ENCODE measurements at regions not wholly inside any gene's neighbourhood (a gene's known extent, or its start where the extent isn't known, plus 50 kb on each side); places are given as distances from the start of the nearest gene placed in this dataset.
A peak's percentile ranks its signal among the peaks of the same experiment; 100 is the strongest.
"Not testable (repeated sequence)": the region's sequence is repeated elsewhere in the genome, so short reads cannot be mapped to it uniquely, and the experiment has no call there.

DNA sequence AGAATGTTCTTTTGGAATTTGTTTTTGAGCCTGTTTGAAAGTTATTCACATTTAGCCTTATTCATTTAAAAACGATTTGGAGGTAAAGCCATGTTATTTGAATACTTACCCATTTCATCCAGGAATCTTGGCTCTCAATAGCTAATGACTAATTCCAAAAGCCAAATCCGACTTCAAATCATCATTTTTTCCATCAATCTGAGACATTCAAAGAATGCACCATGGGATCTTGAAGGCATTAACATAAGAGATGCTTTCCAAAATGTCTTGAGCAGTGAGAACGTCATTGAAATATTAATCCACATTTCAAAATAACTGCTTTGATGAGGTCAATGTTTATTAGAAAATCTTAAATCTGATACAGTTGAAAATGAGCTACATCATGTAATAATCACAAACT lies 617.0 kb upstream of the RORB start:
- in situ Hi-C loops (cut with MboI; ENCODE audit: low pct_unique_long_range_greater_than_20kb, low sequenced_read_pairs): no loop called here
- DNase-seq: no peak

DNA sequence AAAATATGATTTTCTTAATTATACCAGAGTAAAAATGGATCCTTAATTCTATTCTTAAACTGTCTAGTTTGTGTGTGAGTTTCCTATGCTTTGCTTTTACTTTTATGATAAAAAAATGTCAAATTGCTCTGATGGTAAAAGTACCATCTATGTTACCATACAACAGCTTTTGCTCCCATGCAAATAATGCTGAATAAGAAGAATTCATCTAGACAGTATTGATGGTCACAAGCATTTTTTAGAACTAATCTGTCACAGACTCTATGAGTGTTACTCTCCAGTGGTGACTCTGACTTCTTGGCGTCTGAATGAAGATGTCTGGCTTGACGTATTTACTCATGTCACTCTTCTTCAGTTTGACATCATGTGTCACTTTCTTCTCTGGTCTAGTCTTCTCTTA lies 608.1 kb upstream of the RORB start:
- DNase-seq: no peak
- in situ Hi-C loops (cut with MboI; ENCODE audit: low pct_unique_long_range_greater_than_20kb, low sequenced_read_pairs): no loop called here

DNA sequence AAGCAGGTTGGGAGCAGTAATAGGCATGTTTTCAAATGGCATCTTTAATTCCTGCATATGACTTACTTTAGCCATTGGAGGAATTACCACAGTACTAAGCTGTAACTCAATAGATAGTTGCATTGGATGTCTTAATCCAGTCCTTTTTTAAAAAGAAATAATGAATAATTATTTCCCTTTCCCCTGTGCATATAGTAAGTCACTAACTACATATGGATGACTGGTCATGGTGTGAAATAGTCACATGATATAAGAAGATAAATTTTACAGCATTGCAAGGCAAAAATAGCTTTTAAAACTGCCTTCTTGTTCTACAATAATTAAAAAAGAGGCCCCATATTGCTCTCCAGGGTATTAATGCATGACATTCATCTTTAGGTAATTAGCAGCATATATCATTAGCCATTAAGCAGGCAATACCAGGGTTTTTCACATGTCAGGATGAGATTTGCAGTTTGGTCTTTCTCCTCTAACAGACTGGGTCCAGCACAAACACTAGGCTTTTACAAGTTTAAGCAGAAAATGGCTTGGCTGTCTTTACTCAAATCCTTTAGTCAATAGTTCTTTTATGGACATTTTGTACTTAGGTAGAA lies 606.4 kb upstream of the RORB start:
- in situ Hi-C loops (cut with MboI; ENCODE audit: low pct_unique_long_range_greater_than_20kb, low sequenced_read_pairs): no loop called here

DNA sequence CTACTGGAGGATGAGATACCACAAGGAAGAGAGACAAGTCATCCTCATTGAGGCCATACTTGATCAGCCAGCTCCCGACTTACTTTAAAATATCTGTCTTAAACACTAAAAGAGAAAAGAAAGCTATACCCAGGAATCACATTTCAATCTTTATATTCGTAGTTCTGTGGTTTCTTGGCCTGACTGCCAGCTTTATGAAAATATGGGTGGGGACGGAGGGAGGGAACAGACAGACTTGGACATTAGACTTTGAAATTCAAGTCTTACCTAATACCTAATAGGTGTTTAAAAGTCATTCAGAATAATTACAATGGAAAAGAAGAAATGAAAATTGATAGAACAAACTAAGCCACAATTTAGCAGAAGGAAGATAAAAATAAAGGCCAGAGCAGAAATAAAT lies 604.8 kb upstream of the RORB start:
- in situ Hi-C loops (cut with MboI; ENCODE audit: low pct_unique_long_range_greater_than_20kb, low sequenced_read_pairs): no loop called here
- DNase-seq: no peak

More for the DNA sequence above, 606.4 kb upstream of the RORB start:
- no peak for DNase-seq

DNA sequence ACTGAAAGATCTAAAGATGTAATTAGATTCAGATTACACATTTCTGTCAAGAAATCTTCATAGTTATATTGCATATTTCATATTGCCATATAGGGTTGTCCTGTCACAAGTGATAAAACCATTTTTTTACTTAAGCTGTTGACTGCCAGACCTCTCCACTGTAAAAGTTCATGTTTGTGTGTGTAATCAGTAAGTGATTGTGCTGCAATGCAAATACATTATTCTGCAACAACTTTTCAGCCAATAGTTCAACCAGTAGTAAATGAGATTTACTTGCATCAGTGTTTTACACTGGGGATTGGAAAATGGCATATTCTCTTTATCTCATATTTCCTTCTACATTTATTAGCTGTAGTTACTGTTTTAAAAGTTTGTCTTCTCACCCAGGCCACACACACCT lies 603.9 kb upstream of the RORB start:
- in situ Hi-C loops (cut with MboI; ENCODE audit: low pct_unique_long_range_greater_than_20kb, low sequenced_read_pairs): no loop called here
- DNase-seq: no peak

DNA sequence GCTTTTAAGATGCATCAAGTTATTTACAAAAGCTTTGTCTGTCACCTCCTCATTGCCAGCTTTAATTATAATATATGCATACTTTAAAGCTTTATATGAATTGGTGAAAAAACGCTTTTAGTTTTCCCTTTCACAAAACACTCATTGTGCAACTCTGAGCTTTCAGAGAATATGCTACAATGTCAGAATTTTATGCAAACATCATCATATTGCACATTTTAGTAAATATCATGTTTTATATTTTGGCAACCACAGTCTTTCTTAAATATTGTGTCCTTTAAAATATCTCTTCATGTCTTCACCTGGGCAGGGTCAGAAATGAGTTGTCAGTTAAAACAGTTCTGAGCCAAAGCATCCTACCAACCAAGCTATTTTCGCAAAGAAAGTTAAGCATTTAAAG lies 601.1 kb upstream of the RORB start:
- in situ Hi-C loops (cut with MboI; ENCODE audit: low pct_unique_long_range_greater_than_20kb, low sequenced_read_pairs): no loop called here

DNA sequence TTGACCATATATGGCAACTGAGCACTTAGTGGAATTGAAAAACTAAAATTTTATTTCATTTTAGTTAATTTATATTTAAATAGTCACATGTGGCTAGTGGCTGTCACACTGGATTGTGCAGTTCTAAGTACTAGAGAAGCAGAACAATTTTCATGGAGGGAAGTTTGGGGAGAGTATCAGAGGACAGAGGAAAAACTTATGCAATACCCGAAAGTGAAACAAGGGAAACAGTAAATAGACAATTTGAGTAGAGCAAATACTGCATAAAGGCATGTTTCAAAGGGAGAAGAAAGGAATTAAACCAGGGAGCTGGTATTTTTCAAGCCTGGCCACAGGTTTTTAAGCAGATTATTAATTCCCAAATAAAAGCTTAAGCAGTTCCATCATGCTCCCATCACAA lies 590.5 kb upstream of the RORB start:
- in situ Hi-C loops (cut with MboI; ENCODE audit: low pct_unique_long_range_greater_than_20kb, low sequenced_read_pairs): no loop called here
- DNase-seq: no peak

More for the DNA sequence above, 601.1 kb upstream of the RORB start:
- DNase-seq: no peak

GRCh38 chr9:73911804-73912203 lies 585.3 kb upstream of the RORB start:
- in situ Hi-C loops (cut with MboI; ENCODE audit: low pct_unique_long_range_greater_than_20kb, low sequenced_read_pairs): no loop called here
- DNase-seq: no peak

DNA sequence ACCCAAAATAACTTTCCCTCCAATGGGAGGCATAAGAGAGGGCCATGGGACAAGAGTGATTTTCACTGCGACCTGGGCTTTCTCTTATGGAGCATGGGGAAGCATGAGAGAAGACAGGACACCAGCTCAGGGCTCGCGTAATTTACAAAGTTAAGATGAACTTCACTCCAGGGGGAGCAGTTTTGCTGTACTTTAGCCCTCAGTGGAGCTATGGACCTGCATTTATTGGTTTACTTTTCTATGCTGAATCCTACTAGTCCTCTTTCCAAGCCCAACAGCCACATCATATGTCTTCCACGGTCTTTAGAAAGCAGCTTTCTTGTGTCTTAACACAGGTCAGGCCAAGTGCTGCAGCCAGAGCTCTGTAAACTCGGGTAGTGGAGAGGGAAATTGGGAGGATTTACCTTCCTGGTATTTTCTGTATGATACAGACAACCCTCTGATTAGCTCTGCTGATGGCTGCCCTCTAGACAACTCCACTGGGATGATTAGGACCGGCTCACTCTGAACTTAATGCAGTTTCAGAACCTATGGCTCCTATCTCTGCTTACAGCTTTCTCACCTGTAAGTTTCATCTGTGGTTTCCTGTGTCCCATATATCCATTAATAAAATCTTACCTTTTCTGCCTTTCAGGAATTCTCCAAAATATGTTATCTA lies 581.0 kb upstream of the RORB start:
- peak; percentile 3 for DNase-seq
- in situ Hi-C loops (cut with MboI; ENCODE audit: low pct_unique_long_range_greater_than_20kb, low sequenced_read_pairs): no loop called here

DNA sequence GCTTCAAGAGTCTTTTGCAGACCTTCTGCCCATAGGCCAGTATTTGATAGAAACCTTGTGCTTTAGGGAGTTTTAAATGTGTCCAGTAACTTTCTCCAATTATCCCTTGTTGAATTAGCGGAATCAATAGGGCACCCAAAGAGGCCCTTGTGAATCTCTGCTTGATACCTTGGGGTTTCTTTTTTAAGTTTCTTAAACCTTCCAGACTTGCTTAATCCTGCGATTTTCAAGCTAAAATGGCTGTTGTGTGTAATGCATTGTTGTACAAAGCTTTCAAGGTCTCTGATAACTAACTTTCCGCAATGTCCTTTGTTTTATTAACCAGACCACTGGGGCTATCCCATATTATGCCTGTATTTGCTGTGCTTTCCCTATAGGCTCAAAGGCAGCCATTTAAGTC lies 577.4 kb upstream of the RORB start:
- in situ Hi-C loops (cut with MboI; ENCODE audit: low pct_unique_long_range_greater_than_20kb, low sequenced_read_pairs): no loop called here
- no peak for DNase-seq

GRCh38 chr9:73923796-73924195 lies 573.3 kb upstream of the RORB start:
- no peak for DNase-seq
- in situ Hi-C loops (cut with MboI; ENCODE audit: low pct_unique_long_range_greater_than_20kb, low sequenced_read_pairs): no loop called here

GRCh38 chr9:73951147-73951546 lies 546.0 kb upstream of the RORB start:
- in situ Hi-C loops (cut with MboI; ENCODE audit: low pct_unique_long_range_greater_than_20kb, low sequenced_read_pairs): no loop called here
- no peak for DNase-seq

GRCh38 chr9:73962792-73963191 lies 534.3 kb upstream of the RORB start:
- in situ Hi-C loops (cut with MboI; ENCODE audit: low pct_unique_long_range_greater_than_20kb, low sequenced_read_pairs): no loop called here
- no peak for DNase-seq

GRCh38 chr9:73969936-73970335 lies 527.2 kb upstream of the RORB start:
- DNase-seq: no peak
- in situ Hi-C loops (cut with MboI; ENCODE audit: low pct_unique_long_range_greater_than_20kb, low sequenced_read_pairs): no loop called here

DNA sequence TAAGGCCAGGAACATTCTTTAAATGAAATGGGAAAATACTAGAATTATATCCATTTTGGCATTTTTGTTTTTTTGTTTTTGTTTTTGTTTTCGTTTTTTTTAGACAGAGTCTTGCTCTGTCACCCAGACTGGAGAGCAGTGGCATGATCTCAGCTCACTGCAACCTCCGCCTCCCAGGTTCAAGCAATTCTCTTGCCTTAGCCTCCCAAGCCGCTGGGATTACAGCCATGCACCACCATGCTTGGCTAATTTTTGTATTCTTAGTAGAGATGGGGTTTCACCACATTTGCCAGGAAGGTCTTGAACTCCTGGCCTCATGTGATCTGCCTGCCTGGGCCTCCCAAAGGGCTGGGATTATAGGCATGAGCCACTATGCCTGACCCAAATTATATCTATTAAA lies 520.7 kb upstream of the RORB start:
- DNase-seq; in situ Hi-C loops (cut with MboI; ENCODE audit: low pct_unique_long_range_greater_than_20kb, low sequenced_read_pairs): not testable (repeated sequence)

- in situ Hi-C loops (cut with MboI; ENCODE audit: low pct_unique_long_range_greater_than_20kb, low sequenced_read_pairs): no loop called here
- DNase-seq: no peak
These were observed 517.3 kb upstream of the RORB start for GRCh38 chr9:73979894-73980264.

DNA sequence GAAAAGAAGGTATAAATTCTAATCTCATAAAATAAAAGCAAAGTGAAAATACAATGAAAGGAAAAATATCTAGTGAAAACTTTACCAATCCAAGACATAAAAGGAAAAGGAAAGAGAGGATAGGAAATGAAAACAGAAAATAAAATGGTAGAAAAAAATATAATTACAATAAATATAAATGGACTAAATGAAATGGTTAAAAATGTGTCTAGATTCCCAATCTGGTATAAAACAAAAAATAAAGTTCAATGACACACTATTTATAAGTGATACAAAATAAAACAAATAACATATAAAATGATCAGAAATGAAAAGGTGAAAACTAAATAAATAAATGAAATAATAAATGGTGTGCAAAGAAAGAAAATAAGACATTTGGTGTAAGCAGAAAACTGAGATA lies 516.4 kb upstream of the RORB start:
- DNase-seq: no peak
- in situ Hi-C loops (cut with MboI; ENCODE audit: low pct_unique_long_range_greater_than_20kb, low sequenced_read_pairs): no loop called here

- DNase-seq: no peak
- in situ Hi-C loops (cut with MboI; ENCODE audit: low pct_unique_long_range_greater_than_20kb, low sequenced_read_pairs): no loop called here
These were observed 515.7 kb upstream of the RORB start for GRCh38 chr9:73981405-73981804.

DNA sequence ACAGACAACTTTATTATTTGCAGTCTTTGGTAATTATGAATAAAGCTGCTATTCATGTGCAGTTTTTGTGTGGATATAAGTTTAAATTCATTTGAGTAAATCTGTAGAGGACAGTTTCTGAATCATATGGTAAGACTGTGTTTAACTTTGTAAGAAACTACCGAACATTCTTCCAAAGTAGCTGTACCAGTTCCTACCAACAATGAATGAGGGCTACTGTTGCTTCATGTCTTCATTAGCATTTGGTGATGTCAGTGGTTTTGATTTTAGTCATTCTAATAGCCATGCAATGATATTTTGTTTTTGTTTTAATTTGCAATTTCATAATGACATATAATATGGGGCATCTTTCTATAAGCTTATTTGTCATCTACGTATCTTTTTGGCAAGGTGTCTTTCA lies 501.3 kb upstream of the RORB start:
- DNase-seq: no peak
- in situ Hi-C loops (cut with MboI; ENCODE audit: low pct_unique_long_range_greater_than_20kb, low sequenced_read_pairs): no loop called here

GRCh38 chr9:73996844-73997243 lies 500.3 kb upstream of the RORB start:
- no peak for DNase-seq
- in situ Hi-C loops (cut with MboI; ENCODE audit: low pct_unique_long_range_greater_than_20kb, low sequenced_read_pairs): no loop called here

GRCh38 chr9:74001382-74001781 lies 495.8 kb upstream of the RORB start:
- in situ Hi-C loops (cut with MboI; ENCODE audit: low pct_unique_long_range_greater_than_20kb, low sequenced_read_pairs): no loop called here
- DNase-seq: no peak

All from KBM-7 (cell line).